ENCODE measurements at regions not wholly inside any gene's neighbourhood (a gene's known extent, or its start where the extent isn't known, plus 50 kb on each side); places are given as distances from the start of the nearest gene placed in this dataset.
"Not testable (repeated sequence)": the region's sequence is repeated elsewhere in the genome, so short reads cannot be mapped to it uniquely, and the experiment has no call there.

- peak; percentile 91 for DNase-seq (ENCODE audit: low spot score)
Measured at GRCh38 chr5:174793684-174794328, 69.4 kb downstream of the MSX2 start.

- no peak for DNase-seq (ENCODE audit: low spot score)
Measured at GRCh38 chr5:174793076-174793475, 68.7 kb downstream of the MSX2 start.

- DNase-seq (ENCODE audit: low spot score), result not testable (repeated sequence)
Measured at GRCh38 chr5:174792265-174792664, 67.9 kb downstream of the MSX2 start.

DNA sequence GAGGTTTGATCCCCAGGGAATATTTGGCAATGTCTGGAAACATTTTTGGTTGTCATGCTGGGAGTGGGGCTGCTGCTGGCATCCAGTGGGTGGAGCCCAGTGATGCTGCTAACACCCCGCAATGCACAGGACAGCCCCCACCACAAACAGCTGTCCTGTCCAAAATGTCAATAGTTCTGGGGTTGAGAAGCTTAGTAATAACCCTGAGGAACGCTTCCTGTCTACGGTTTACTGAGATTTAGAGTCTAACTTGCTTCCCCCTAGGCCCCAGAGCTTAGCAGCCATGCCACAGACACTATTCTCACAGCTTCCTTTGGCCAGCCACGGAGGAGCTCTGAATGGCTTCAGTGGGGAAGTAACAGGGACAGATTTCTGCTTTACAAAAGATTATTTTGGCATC is 66.5 kb downstream of the MSX2 start:
- no peak for DNase-seq (ENCODE audit: low spot score)

DNA sequence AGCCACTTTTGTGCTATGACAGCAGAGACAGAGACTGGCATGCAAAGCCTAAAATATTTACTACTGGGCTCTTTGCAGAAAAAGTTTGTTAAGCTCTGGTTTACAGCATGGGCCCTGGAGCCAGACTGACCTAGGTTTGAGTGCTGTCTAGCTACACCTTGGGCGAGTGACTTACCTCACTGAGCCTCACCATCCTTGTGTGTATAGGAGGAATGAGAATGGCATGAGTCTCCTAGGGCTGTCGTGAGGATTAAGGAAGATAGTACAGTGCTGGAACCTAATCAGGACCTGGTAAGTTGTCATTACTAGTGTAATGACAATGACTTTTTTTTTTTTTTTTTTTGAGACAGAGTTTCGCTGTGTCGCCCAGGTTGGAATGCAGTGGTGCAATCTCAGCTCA is 65.2 kb downstream of the MSX2 start:
- DNase-seq (ENCODE audit: low spot score), result no peak

DNA sequence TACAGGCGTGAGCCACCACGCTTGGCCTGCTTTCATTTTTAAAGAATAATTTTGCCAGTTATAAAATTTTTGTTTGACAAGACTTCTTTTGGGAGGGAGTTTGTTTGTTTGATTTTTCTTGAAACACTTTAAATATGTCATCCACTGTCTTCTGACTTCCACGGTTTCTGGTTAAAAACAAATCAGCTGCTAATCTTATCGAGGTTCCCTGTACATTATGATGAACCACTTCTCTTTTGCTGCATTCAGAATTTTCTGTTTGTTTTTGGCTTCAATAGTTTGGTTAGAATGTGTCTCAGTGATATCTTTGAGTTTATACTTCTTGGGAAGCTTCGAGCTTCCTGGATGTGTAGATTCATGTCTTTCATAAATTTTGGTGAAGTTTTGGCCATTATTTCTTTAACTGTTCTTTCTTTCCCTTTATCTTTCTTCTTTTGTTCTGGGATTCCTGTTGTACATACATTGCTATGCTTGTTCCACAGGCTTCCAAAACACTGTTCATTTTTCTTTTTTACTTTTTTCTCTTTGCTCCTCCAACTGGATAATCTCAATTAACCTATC is 60.8 kb downstream of the MSX2 start:
- no peak for DNase-seq (ENCODE audit: low spot score)
